ENCODE measurements at regions not wholly inside any gene's neighbourhood (a gene's known extent, or its start where the extent isn't known, plus 50 kb on each side); places are given as distances from the start of the nearest gene placed in this dataset.

GRCh38 chr5:30994176-30994575 is 199.3 kb upstream of the CDH6 start:
- peak; percentile 18 for DNase-seq (ENCODE audit: low spot score)
- no peak for TF ChIP-seq EZH2phosphoT487 (IDR thresholded peaks at IDR 0.05)
- TF ChIP-seq EZH2 (IDR thresholded peaks at IDR 0.05): no peak
- TF ChIP-seq CTCF (IDR thresholded peaks at IDR 0.05): no peak
- H3K4me1 ChIP-seq: peaks cover 18% of the 10 kb centered on the region

DNA sequence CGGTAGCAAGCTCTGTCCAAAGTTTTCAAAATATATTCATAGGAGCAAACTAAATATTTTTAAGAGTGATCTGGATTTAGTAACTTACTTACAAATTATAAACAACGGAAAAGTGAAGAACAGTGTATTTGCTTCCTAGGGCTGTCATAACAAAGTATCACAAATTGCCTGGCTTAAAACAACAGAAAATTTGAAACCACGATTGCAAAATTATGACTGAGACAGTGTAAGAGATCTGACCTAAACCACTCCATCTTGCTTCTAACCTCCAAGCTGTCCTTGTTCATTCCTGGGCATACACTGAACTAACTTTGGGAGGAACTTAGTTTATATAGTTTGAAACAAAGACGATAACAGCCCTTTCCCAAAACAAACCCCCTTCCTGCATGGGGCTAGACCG is 202.0 kb upstream of the CDH6 start:
- H3K9me3 Mint-ChIP-seq: peaks cover 21% of the 10 kb centered on the region
- no peaks in the 10 kb centered on the region for H3K79me2 ChIP-seq (ENCODE audit: low read depth)
- H3K4me1 ChIP-seq: peaks cover 18% of the 10 kb centered on the region
- TF ChIP-seq EZH2 (IDR thresholded peaks at IDR 0.05) (no peak), EZH2phosphoT487 (IDR thresholded peaks at IDR 0.05) (no peak), CTCF (IDR thresholded peaks at IDR 0.05) (no peak)
- no peak overlapping the region for H3K4me3 Mint-ChIP-seq
- no peak overlapping the region for H3K4me3 ChIP-seq
- H4K20me1 ChIP-seq (ENCODE audit: low read depth): no peaks in the 10 kb centered on the region
- H3K27ac Mint-ChIP-seq: no peak overlapping the region
- no peaks in the 10 kb centered on the region for H3K27me3 ChIP-seq
- no peaks in the 10 kb centered on the region for H3K36me3 ChIP-seq
- no peaks in the 10 kb centered on the region for H3F3A ChIP-seq (ENCODE audit: low read depth)
- no peaks in the 10 kb centered on the region for H3K9me3 ChIP-seq (ENCODE audit: low read depth)
- no peak overlapping the region for H3K9ac ChIP-seq
- H2AFZ ChIP-seq (replicated peaks): no peak overlapping the region
- H3K4me1 Mint-ChIP-seq: peaks cover 27% of the 10 kb centered on the region
- peaks cover 13% of the 10 kb centered on the region for H3K36me3 Mint-ChIP-seq
- peaks cover 3% of the 10 kb centered on the region for H3K27me3 Mint-ChIP-seq (ENCODE audit: insufficient read depth, low read depth)
- no peak overlapping the region for H3K4me2 ChIP-seq
- DNase-seq (ENCODE audit: low spot score): no peak
- H3K27ac ChIP-seq: no peak overlapping the region

More at GRCh38 chr5:30994176-30994575, 199.3 kb upstream of the CDH6 start:
- Histone ChIP-seq H4K20me1 (ENCODE audit: low read depth) (no peaks in the 10 kb centered on the region), H3K36me3 (no peaks in the 10 kb centered on the region), H3K4me3 (no peak overlapping the region), H3K27me3 (no peaks in the 10 kb centered on the region), H3K27ac (no peak overlapping the region), H3K9ac (no peak overlapping the region), H3K9me3 (ENCODE audit: low read depth) (no peaks in the 10 kb centered on the region), H3K4me2 (no peak overlapping the region), H2AFZ (replicated peaks) (no peak overlapping the region), H3K79me2 (ENCODE audit: low read depth) (no peaks in the 10 kb centered on the region), H3F3A (ENCODE audit: low read depth) (no peaks in the 10 kb centered on the region)
- Mint-ChIP-seq H3K4me3 (no peak overlapping the region), H3K27ac (peak overlapping the region; percentile 44), H3K27me3 (ENCODE audit: insufficient read depth, low read depth) (peaks cover 3% of the 10 kb centered on the region), H3K9me3 (peaks cover 23% of the 10 kb centered on the region), H3K4me1 (peaks cover 27% of the 10 kb centered on the region), H3K36me3 (peaks cover 13% of the 10 kb centered on the region)

DNA sequence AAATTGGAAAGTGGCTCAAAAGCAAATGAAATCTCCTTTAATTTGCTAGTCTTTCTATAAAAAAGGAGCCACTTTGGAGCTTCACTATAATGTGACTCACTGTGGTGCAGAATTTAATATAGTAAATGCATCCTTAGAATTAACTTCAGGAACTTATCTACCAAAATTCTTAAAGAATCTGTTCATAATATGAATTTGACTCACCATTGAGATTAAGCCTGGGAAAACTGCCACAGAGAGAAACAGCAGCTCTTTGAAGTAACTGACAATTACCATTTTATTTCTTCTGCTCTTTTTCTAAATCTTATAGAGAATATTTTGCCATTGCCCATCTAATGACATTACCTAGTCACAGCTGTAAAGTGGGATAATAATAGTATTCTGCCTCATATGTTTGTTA is 211.9 kb upstream of the CDH6 start:
- no peak for TF ChIP-seq EZH2phosphoT487 (IDR thresholded peaks at IDR 0.05)
- no peak for TF ChIP-seq EZH2 (IDR thresholded peaks at IDR 0.05)
- TF ChIP-seq CTCF (IDR thresholded peaks at IDR 0.05): no peak
- H3K36me3 Mint-ChIP-seq: no peaks in the 10 kb centered on the region

More for the DNA sequence above, 211.9 kb upstream of the CDH6 start:
- no peaks in the 10 kb centered on the region for H4K20me1 ChIP-seq (ENCODE audit: low read depth)
- no peaks in the 10 kb centered on the region for H3K36me3 ChIP-seq
- no peak overlapping the region for H3K4me3 ChIP-seq
- no peaks in the 10 kb centered on the region for H3K9me3 ChIP-seq (ENCODE audit: low read depth)
- Mint-ChIP-seq H3K27me3 (ENCODE audit: insufficient read depth, low read depth) (peaks cover 2% of the 10 kb centered on the region), H3K27ac (no peak overlapping the region), H3K4me1 (no peaks in the 10 kb centered on the region), H3K4me3 (no peak overlapping the region), H3K9me3 (peaks cover 2% of the 10 kb centered on the region)
- no peaks in the 10 kb centered on the region for H3K4me1 ChIP-seq
- H2AFZ ChIP-seq (replicated peaks): no peak overlapping the region
- H3K27me3 ChIP-seq: no peaks in the 10 kb centered on the region
- H3K9ac ChIP-seq: no peak overlapping the region
- no peak overlapping the region for H3K27ac ChIP-seq
- H3K79me2 ChIP-seq (ENCODE audit: low read depth): no peaks in the 10 kb centered on the region
- DNase-seq (ENCODE audit: low spot score): no peak
- H3F3A ChIP-seq (ENCODE audit: low read depth): no peaks in the 10 kb centered on the region
- no peak overlapping the region for H3K4me2 ChIP-seq
